Erythroblast (primary cell): ENCODE measurements at regions not wholly inside any gene's neighbourhood (a gene's known extent, or its start where the extent isn't known, plus 50 kb on each side); places are given as distances from the start of the nearest gene placed in this dataset.

Experiments
- DNase-seq, 2 experiments: peaks; one replicate each; lab custom pipeline; 2025; lab: John Stamatoyannopoulos, UW
- GATA1 ChIP-seq: IDR thresholded peaks from 2 replicates; pipeline ENCODE4 v1.6.1; 2011; ENCODE audit warnings: low read depth, mild to moderate bottlenecking, control low read depth, low read length, moderate library complexity
- POLR2A ChIP-seq: IDR thresholded peaks from 2 replicates; pipeline ENCODE4 v1.6.1; 2011; ENCODE audit warnings: mild to moderate bottlenecking, low read length

DNA sequence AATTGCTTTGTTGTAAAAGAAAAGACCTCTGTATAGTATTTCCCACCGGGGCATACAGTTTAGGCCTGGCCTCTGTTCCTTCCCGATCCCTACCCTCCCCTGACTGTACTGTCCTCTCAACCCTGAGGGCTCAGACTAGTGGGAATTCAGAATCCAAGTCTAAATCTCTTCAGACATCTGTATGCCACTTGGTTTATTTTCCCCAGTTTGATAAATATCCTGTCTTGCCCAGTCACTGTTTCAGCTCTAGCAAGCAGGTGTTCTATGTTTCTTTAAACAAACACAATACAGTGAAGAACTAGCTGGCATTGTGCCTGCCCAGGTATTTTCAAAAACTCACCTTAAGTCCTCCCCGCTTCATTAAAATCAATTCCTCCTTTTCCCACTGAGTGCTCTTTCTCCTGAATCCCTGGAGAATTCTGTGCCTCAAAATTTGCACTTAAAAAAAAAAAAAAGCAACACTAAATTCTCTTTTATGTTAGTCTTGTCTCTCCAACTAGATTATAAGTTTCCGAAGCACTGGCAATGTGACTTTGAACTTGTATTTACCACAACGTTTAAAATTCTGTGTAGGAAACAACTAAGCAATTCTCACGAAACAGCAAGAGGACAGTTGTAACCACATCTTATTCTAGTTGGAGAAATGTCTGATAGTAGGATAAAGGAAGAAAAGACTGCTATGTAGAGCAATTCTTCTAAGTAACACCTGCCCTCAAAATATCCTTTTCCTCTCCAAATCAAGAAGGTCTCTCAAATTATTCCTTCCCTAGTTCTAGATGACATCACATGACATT is 112.0 kb upstream of the CARMIL1 start:
- TF ChIP-seq POLR2A (no peak), GATA1 (no peak)
- DNase-seq: peak in 1 of 2 experiments; percentile 25

DNA sequence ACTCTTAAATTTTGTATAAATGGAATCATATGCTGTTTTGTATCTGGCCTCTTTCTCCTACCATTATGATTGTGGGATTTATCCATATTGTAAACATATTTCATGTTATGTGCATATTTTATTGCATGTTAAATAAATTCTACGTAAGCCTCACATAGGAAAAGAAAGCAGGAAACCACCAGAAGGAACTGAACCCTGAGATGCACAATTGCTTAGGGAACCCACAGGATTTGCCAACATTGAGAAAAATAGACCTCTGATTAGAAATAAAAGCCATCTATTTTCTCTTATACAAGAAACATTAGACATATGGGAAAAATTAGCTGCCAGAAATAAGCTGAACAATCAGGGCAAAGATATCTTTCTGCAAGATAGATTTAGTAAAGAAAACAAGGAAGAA is 111.2 kb upstream of the CARMIL1 start:
- TF ChIP-seq GATA1 (no peak), POLR2A (no peak)
- DNase-seq: no peak

GRCh38 chr6:25168637-25169036 is 110.5 kb upstream of the CARMIL1 start:
- no peak for DNase-seq
- TF ChIP-seq GATA1: no peak
- no peak for TF ChIP-seq POLR2A

DNA sequence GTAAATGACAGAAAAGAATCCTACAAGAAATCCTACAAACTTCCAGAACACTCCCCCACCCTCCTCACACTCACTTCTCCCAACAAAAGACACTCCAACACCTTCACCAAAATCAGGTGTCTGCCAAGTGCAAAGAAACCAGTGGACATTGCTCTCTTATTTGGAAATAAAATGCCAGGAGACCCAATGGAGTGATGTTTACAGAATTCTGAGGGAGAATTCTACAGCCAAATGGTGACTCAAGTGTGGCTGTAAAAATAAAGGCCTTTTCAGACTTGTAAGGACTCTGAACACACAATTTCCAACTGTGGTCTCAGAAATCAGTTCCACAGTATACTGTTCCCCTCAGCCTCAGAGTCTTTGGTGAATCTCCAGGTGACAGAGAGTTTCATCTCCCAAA is 109.6 kb upstream of the CARMIL1 start:
- TF ChIP-seq POLR2A: no peak
- TF ChIP-seq GATA1: no peak
- no peak for DNase-seq

DNA sequence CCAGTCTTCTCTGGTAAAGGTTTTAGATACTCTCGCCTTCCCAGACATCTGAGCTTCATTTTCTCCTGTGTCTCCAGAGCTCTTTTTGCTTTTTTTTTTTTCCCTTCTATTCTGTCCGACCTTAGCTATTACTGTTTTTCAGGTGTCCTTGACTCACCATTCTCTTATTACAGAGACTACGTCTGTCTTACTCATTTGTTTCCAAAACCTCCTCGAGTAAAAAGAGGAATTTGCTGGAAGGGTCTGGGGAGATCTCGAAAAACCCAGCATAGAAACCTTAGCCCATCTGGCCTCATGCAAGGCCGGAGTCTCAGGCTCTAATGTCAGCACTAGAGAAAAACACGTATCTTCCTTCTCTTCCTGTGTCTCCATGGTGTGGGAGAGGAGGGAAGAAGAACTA is 109.2 kb upstream of the CARMIL1 start:
- no peak for DNase-seq
- TF ChIP-seq GATA1 (no peak), POLR2A (no peak)

GRCh38 chr6:25170640-25171039 is 108.5 kb upstream of the CARMIL1 start:
- TF ChIP-seq POLR2A (no peak), GATA1 (no peak)

GRCh38 chr6:25171301-25171700 is 107.9 kb upstream of the CARMIL1 start:
- TF ChIP-seq POLR2A (no peak), GATA1 (no peak)
- DNase-seq: peak in 1 of 2 experiments; percentile 9

More at GRCh38 chr6:25170640-25171039, 108.5 kb upstream of the CARMIL1 start:
- no peak for DNase-seq

DNA sequence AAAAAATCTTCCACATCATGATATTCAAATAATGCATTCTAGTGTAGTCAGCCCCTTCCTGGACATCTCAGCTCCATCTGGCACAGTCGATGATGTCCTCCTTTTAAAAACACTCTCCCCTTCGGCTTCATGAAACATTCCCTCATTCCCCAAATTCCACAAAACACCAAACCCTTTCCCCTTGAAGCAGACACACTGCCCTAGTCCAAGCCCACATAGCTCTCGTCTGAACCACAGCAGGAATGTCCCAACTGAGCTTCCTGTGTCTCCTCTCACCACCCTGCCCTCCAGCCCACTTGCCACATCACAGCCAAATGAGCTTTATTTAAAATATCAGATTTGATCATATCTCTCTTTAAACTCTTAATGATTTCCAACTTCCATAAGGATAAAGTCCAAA is 106.4 kb upstream of the CARMIL1 start:
- no peak for DNase-seq
- TF ChIP-seq POLR2A: no peak
- no peak for TF ChIP-seq GATA1

DNA sequence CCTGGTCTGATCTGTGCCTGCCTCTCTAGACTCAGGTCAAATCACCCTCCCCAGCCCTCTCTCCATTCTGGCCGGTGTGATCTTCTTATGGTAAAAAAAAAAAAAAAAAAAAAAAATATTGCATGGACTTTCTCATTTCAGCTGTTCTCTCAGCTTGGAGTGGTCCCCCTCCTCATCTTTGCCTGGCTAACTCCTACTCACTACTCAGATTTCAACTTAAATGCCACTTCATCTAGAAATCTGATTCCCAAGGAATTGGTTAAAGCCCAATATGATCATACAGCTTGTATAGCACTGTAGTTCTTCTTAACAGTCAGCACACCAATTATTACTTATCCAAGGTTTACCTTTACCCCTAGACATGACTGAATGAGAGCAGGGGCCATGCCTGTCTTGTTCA is 105.9 kb upstream of the CARMIL1 start:
- DNase-seq: no peak
- no peak for TF ChIP-seq GATA1
- TF ChIP-seq POLR2A: no peak

DNA sequence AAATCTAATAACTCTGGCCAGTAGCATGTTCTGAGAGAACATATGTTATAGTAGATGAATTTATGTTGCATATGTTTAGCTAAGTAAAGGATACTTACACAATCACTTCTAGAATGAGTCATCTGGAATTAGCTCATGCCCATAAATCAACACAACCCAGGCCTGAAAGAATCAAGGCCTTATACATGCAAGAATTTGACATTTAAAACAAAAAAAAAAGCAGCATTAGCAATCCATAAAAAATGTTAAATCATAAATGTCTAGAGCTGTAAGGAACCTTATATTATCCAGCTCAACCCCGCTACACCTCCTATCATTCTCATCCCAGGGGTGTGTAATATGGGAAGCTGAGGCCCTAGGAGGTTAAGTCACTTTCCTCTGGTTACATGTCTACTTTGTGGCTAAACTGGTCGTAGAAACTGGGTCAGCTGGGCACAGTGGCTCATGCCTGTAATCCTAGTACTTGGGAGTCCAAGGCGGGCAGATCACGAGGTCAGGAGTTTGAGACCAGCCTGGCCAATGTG is 105.2 kb upstream of the CARMIL1 start:
- DNase-seq: no peak
- TF ChIP-seq GATA1 (no peak), POLR2A (no peak)

- no peak for DNase-seq
- TF ChIP-seq POLR2A (no peak), GATA1 (no peak)
Measured at GRCh38 chr6:25174678-25175077, 104.5 kb upstream of the CARMIL1 start.

DNA sequence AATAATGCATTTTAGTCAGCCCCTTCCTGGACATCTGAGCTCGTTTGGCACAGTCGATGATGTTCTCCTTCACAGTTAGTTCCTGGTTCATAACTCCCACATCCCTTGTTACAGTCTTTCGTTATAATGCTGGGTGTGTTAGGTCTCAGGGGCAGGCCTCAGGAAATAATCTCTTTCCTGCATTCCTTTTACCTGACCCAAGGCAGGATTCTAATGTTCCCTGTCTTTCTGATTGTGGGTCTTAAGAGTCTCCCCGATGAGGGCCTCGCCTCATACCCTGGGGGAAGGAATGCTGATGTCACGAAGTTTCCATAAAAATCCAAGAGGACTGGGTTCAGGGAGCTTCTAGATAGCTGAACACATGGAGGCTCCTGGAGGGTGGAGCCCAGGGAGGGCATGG is 104.0 kb upstream of the CARMIL1 start:
- TF ChIP-seq GATA1: no peak
- no peak for TF ChIP-seq POLR2A
- no peak for DNase-seq

GRCh38 chr6:25175681-25176080 is 103.5 kb upstream of the CARMIL1 start:
- TF ChIP-seq POLR2A (no peak), GATA1 (no peak)

DNA sequence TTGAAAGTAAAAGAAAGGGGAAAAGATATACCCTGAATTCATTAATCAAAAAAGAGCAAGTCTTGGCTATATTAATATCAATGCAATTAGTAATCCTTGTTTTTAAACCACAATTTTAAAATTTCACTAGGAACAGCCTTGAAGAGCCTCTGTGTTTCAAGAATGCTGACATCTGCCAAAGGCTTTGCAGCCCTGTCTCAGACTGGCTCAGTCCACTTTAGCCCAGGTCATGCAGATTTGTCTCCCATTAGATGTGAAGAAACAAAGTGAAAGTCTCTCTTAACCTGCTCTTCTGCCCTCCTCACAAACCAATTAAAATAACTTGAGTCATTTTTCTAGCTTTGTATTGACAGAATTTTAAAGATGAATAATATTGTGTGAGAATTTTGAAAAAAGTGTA is 102.7 kb upstream of the CARMIL1 start:
- no peak for TF ChIP-seq POLR2A
- no peak for TF ChIP-seq GATA1
- DNase-seq: no peak

More at GRCh38 chr6:25175681-25176080, 103.5 kb upstream of the CARMIL1 start:
- peak; percentile 12 to 17 for DNase-seq
